Middle frontal gyrus (tissue), 1 donor: ENCODE measurements at regions not wholly inside any gene's neighbourhood (a gene's known extent, or its start where the extent isn't known, plus 50 kb on each side); places are given as distances from the start of the nearest gene placed in this dataset.

Source experiments
- DNase-seq: peaks from one replicate; pipeline ENCODE4 v3.0.0-alpha.2; 2015; ENCODE audit warnings: low spot score; ENCODE audit errors: extremely low spot score

DNA sequence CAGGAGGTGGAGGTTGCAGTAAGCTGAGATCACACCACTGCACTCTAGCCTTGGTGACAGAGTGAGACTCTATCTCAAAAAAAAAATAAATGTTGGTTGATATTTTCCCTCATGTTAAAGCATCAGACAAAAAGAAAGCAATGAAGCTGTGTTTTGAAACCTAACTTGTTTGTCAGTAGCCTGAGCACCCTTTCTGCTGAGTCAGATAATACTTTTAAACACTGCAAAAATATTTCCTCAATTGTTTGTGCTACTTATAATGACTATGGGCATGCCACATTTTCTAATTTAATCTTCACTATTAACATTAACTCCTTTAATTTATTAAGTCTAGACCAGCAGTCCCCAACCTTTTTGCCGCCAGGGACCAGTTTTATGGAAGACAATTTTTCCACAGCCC lies 236.3 kb upstream of the AGAP1 start:
- no peak for DNase-seq

DNA sequence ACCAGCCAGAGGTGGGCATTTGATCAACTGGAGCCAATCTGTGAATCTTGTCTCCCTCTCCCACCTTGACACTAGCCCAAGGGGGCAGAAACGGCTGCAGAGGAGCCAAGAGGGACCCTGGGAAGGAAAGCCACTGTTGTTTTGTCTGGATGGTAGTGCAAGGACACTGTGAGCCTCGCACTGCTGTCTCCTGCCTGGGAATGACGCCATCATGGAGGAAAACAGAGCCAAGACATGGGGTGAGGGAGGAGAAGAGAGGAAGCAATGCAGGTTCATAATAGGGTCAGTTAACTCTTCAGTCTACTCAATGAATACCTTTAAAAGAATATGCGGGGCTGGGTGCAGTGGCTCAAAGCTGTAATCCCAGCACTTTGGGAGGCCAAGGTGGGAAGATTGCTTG lies 231.1 kb upstream of the AGAP1 start:
- no peak for DNase-seq

DNA sequence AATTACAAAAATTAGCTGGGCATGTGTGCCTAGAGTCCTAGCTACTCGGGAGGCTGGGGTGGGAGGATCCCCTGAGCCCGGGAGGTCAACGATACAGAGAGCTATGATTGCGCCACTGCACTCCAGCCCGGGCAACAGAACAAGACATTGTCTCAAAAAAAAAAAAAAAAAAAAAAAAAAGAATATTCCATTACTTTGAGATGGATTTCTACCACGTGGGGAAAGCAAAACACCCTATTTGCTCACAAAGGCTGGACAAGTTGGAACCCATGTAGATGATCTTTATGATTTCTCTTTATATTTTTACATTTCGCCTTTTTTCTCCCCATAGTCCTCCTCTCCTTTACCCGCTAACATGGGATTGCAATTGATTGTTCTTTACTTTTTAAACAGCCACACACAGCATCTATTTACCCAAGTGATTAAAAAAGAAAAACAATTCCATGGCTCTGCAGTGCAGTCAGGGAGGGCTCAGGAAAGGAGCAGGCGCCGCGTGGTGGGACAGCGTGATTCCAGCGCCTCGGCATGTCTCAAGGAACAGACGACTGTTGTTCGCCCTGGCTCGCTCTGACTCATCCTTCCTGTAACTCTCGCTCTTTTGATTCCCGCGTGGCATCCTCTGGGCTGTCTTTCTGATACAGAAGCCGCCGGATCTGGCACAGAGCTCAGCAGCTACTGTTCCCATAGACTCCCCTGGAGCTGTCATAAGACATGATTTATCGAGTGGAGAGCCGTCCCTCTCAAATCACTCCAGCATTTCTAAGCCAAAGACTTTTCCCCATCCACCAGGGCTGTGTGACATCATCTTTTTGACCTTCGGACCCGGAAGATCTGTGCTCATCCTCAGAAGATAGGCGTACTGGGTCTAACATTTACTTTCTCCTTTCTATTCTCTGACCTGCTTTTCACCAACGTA lies 230.4 kb upstream of the AGAP1 start:
- peak; percentile 58 for DNase-seq

DNA sequence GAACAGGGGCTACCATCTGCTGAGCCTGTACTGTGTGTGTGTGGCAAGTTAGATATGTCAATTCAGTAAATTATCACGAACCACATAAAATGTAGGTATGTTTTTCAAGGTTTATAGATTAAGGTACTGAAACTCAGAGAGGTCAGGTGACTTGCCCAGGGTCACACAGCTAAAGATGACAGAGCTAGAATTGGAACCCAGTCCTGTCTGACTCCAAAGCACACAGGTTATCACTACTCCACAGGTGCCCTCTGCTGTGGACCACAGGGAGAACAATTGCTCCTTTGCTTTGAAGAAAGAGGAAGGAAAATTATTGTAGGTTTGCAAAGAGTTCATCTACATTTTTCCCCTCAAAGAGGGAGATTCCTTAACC lies 229.7 kb upstream of the AGAP1 start:
- DNase-seq, result no peak

DNA sequence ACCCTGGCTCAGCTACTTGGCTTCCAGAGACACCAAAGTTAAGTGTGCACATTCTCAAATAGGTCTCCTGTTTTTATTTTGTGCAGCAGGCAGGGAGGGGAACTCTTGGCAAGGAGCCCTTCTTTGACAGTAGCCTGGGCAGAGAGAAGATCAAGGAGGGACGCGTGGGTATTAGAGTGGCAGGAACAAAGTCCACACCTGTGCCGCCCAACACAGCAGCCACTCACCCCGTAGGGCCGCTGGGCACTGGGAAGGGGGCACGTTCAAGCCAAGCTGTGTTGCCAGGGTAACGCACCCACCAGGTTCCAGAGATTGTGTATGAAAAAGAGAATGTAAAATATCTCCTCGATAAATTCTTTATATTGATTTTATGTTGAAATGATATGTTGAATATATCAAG lies 229.3 kb upstream of the AGAP1 start:
- no peak for DNase-seq

DNA sequence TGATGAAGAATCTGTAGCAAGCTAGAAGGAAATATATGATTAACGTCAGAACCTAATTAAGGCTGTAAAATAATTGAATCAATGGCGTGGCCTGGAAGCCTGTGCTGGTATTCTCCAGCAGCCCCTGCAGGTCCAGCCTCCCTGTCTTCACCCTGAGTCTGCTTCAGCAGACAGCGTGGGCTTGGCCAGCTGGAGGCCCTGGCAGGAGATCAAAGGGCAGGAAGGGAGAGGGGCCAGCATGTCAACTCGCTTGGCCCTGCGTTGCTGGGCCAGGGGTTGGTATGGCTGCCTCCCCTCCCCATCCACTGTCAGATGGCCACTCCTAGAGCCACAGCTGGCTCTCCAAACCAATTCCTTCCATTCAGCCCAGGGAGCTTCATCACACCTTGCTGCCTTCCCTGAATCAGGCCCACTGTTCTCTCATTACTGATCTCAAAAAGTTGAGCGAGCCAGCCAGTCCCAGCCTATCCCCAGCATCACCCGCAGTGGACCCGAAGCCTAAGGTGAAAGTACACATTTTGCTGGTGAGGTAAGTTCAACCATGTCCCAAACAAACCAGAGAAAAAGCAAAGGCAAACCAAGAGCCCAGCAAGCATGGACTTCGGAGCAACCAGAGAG lies 228.4 kb upstream of the AGAP1 start:
- no peak for DNase-seq

DNA sequence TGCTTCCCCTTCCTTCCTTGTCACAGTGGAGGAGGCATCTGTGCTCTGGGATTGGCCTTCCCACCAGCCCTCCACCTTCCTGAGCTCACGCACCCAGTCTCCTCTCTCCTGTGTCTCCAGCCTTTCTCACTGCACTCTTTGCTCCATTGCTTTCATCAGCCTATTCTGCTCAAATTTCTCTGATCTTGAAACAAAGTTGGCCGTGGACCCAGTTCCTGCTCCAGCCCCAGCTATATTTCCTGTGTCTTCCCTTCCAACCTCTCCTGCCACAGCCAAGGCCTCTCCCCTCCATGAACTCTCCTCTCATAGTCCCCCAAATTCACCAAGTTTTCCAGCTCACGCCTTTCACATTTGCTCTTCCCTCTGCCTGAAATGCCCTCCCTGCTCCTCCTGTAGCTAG lies 226.6 kb upstream of the AGAP1 start:
- no peak for DNase-seq

DNA sequence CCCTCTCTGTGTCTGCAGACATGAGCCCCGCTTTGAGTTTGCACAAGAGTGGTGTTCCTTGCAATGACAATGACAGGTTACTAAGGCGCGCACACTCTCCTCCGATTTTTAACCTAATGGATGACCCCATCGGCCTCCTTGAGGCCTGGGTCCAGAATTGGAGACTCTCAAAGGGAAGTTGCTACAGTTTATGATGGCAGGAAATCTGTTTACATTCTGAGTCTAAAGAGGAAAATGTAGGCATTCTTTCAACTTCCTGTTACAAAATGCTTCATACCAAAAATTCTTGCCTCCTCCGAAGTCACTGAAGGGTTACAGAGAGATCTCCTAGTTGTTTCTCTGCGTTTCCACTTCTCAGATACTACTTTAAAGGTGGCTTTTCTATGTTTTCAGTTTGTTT lies 225.3 kb upstream of the AGAP1 start:
- no peak for DNase-seq

DNA sequence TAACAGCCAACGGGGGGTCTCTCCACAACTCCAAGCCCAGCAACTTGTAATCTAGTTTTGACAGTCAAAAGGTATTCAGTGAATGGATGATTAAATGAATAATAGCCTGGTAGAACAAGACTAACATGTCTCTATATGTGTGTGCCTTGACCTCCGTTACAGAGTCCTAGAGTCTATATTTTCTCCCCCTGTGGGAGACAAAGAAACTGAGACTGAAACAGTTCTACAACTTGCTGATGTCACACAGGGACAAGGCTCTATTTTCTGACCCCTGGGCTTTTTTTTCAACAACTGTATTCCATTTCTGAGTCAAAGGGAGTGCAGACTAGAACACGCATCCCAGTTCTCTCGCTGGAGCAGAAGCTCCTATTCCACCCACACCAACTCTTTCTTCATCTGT lies 223.6 kb upstream of the AGAP1 start:
- DNase-seq, result no peak

DNA sequence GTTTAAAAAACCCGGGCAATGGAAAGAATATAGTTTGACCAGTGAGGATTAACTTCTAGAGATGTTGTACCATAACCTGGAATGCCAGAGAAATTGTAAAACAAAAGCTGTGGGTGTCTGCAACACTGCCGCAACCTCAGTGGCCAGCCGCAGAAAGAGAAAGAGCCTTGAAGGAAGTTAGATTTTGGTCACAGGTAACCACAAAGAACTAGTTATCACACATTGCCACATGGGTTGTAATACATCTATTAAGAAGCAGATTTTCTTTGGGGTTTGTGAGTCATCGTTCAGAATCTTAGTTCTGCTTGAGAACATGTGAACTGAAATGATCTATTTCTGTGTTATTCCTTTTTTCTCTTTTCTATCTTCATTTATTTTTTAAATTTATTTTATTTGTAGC lies 222.9 kb upstream of the AGAP1 start:
- no peak for DNase-seq

DNA sequence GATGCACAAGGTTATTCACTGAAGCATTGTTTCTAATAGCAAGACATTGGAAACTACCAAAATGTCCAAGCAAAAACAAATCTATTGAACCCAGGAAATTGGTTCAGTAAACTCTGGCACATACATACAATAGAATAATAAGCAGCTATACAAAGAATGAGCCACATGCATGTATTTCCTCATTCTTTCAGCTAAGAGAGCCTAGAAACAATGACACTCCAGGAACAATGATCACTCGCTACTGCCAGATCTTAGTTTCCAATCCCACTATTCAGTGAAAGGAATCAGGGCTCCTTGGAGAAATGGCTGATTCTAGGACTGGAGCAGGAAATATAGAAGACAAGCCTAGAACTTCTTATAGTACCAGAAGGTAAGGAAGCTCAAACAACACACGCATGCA lies 221.9 kb upstream of the AGAP1 start:
- DNase-seq, result no peak

DNA sequence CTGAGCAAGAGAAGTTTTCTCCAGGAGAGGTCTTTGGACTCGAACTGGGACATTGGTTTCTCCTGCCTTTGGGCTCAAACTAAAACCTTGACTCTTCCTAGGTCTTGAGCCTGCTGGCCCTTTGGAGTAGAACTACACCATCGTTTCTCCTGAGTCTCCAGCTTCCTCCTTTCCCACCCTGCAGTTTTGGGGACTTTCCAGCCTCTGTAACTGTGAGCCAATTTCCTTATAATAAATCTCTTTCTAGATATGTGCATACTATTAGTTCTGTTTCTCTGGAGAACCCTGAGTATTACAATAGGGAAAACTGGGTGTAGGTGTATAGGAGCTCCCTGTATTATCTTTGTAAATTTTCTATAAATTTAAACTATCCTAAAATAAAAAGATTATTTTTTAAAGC lies 219.8 kb upstream of the AGAP1 start:
- DNase-seq, result no peak

DNA sequence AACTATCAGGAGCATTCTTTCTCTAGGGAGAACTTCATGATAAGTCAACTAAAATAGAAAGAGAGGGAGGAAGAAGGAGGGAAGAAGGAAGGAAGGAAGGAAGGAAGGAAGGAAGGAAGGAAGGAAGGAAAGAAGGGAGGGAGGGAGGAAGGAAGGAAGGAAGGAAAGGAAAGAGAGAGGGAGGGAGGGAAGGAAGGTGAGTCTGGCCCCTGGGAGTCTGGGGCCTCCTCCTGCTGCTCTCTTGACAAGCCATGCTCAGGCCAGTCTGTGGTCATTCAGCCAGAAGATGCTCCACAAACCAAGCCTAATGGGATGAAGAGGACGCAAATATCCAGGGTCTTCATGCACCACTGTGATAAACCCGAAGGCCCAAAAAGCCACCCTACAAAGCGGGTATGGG lies 216.4 kb upstream of the AGAP1 start:
- no peak for DNase-seq

DNA sequence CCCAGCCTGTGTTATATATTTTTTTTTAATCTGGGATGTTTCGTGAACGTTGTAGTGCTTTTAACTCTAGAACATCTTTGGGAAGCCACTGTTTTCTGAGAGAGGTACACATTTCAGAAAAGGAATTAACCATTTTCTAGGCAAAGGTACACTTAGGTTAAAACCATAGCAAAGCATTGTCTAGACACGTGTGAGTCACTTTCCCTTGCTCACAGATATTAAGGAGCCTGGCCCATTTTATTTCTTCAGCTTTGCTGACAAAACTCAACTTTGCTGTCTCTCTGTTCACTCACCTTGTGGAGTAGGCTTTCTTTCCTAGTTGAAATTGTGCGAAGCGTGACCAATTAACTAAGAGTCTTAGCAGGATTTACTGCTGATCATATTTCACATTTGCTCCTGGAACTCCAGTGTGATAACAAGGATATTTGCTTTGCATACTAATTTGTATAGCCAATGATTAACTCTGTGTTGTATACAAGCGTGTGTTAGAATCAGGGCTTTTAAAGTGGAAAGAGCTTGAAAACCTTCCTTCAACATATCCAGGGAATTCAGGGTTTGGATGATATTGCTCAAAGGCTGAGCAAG lies 215.0 kb upstream of the AGAP1 start:
- DNase-seq, result no peak

DNA sequence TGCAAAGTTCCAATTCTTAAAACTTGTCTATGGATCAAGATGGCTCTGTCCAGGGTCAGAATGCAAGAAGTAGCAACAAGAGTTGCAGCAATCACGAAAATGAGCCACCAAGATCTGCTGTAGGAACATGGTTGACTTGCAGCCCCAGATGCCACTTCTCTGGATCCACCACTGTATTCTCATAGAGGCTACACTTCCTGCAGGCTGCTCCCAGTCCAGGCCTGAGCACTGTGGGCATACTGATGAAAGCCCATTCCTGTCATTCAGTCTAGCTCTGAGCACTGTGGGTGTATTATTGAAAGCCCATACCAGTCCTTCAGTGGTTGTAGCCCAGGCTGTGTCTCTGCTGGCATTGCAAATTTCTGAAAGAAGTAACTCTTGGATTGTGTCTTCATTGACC lies 213.9 kb upstream of the AGAP1 start:
- no peak for DNase-seq

DNA sequence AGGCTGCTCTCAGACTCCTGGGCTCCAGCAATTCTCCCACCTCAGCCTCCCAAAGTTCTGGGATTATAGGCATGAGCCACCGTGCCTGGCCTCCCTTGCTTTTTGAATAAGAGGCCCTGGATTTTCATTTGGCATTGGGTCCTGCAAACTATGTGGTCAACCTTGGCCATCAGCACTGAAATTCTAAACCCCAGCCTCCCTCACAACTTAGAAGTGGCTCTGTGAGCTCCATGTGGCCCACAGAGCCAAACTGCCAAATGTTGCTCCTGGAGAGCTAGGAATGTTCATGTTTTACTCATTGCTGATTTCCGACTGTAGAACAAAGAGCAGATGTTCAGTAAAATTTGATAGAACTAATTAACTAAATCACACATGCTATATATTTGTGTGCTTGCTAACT lies 210.6 kb upstream of the AGAP1 start:
- no peak for DNase-seq

DNA sequence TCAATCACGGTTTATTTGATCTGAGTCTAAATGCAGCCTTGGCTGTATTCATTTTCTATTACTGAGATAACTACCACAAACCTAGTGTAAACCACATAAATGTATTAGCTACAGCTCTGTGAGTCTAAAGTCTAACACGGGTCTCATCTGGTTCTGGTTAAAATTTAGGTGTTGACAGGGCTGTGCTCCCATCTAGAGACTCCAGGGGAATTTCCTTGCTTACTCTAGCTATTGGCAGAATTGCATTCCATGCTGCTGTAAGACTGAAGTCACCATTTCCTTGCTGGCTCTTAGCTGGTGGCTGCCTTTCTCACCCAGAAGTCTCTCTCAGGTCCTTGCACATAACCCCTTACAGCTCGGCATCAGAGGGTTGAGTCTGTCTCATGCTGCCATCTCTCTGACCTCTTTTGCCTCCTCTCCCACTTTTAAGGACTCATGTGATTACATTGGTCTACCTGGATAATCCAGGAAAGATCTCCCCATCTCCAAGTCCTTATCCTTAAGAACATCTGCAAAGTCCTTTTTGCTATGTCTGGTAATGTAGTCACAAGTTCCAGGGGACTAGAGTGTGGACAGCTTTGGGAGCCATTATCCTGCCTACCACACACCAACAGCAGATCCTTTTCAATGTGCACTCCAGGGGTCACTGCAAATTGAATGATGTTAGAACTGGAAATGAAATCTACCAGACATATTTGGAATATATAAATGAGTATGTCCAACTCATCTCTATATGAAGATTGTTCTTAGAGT lies 207.0 kb upstream of the AGAP1 start:
- DNase-seq, result no peak

DNA sequence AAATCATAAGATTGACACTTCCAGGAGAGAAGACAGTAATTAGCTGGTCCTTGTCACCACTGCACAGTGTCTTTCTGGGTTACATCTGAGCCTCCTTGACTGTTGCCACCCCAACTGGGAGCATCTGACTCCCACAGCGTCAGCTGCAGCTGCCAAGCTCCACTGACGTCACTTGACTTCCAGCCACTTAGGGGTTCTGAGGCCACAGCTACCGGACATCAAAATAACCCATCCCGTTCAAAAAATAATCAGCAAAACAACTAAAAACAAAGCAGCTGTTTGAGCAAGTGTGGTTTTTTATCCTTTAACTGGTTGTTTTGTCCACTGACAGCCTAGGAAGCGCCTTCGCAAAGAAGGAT lies 206.5 kb upstream of the AGAP1 start:
- DNase-seq, result no peak

DNA sequence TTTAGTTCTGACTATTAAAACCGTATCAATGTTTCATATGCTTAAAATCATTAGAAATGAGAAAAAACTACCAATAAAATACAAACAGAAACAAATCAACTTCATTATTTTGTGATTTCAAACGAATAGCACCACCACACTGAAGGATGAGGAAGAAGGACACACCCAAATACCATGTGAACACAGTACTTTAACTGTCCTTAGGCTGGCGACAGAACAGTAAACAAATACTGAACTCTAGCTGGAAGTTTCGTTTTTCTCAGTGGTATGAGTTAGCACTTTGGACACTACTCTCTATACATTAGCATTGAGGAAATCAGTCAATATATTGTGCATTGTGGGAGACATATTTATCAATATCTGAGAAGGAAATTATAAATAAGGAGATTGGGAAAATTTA lies 202.4 kb upstream of the AGAP1 start:
- DNase-seq, result no peak

DNA sequence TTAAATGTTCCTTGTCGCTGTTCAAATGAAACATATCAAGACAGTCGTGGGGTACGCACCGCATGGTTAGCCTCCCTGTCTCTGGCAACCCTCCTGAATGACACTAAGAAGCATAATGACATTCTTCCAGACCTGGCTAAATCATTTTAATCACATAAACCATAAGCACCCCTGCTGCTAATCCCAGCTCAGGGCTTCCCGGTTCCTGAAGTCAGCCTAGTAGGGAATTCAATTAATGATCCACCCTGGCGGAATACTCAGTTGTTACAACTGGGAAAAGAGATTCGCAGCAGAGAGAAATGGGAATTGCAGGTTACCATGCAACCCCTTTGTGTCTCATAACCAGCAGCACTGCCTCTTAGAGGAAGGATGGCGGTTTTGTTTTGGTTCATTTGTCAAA lies 200.8 kb upstream of the AGAP1 start:
- no peak for DNase-seq

DNA sequence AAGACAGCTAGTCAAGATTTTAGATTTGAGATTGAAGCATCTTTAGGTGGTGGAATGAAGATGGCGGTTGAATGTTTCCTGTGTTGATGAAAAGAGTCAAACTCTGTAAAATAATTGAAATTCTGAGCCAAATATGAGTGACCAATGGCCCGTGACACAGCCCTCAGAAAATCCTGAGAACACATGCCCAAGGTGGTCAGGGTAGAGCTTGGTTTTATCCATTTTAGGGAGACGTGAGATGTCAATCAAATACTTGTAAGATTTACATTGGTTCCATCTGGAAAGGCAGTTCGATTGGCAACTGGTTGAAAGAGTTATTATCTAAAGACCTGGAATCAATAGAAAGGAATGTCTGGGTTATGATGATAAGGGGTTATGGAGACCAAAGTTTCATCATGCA lies 198.0 kb upstream of the AGAP1 start:
- no peak for DNase-seq
